HG02981 (cell line): ENCODE measurements at regions not wholly inside any gene's neighbourhood (a gene's known extent, or its start where the extent isn't known, plus 50 kb on each side); places are given as distances from the start of the nearest gene placed in this dataset.
"Not testable (repeated sequence)": the region's sequence is repeated elsewhere in the genome, so short reads cannot be mapped to it uniquely, and the experiment has no call there.

Source experiments
- ATAC-seq: cut with Tn5 transposase; IDR thresholded peaks from one replicate; pipeline ENCODE4 v1.9.1; 2021; ENCODE audit warnings: mild to moderate bottlenecking, moderate library complexity; ENCODE audit not compliant: unreplicated experiment

GRCh38 chr6:27854421-27854820 is 57.8 kb downstream of the OR2B2 start:
- no peak for ATAC-seq

DNA sequence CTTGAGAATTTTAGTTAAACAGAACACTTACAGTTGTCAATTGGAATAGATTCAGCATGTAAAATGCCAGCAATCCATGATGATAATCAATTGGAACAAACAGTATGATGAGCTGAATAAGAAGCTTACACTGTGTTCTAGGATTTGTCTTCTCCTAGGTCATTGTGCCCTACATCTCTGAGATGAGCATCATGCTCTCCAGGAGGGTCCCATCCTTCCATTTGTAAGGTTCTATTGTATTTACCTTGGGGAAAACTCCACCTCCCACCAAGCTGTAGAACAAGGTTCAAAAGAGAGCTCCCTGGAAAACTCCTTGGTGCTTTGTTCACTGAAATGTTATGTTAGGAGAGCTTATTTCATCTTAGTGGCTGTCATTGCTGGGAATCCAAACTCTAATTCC is 60.8 kb downstream of the OR2B2 start:
- ATAC-seq, result no peak

- ATAC-seq, result not testable (repeated sequence)
Observed at GRCh38 chr6:27849001-27849400, 63.2 kb downstream of the OR2B2 start.

DNA sequence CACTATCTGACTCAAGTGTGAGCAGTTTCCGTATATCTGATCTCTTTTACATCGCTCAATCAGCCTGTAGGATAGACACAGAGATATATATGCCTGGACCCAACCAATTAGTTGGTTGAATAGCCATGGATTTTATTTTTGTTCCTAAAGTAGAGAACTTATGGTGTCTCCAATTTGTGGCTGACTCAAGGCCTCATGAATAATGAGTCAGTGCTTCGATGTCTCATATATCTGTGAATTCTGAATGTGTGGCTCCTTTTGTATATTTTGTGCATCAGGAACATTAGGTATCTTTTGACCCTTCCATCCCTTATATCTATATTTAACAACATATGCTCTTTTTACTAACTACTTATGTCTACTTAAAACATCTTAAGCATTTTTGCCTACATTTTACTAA is 64.5 kb downstream of the OR2B2 start:
- ATAC-seq, result no peak

GRCh38 chr6:27840572-27840971 is 71.6 kb downstream of the OR2B2 start:
- no peak for ATAC-seq

- ATAC-seq, result no peak
Observed at GRCh38 chr6:27839626-27840475, 72.3 kb downstream of the OR2B2 start.

DNA sequence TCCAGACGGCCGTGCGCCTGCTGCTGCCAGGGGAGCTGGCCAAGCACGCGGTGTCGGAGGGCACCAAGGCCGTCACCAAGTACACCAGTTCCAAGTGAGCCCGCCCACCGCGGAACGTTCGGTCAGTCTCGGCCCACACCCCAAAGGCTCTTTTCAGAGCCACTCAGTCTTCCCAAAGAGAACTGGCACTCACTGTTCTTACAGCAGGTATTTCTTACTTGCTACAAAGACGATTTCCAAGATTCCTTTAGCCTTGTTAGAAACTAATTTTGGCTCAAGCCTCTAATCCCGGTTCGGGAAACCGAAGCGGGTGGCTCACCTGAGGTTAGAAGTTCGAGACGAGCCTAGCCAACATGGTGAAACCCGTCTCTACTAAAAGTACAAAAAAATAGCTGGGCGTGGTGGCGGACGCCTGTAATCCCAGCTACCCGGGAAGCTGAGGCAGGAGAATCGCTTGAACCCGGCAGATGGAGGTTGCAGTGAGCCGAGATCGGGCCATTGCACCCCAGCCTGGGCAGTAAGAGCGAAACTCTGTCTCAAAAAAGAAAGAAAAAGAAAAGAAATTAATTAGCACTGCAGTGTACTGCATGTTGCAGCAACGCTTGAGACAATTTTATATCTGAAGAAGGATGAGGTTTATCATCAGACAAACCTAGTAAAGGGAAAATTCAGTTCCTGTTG is 73.1 kb downstream of the OR2B2 start:
- ATAC-seq, result no peak

DNA sequence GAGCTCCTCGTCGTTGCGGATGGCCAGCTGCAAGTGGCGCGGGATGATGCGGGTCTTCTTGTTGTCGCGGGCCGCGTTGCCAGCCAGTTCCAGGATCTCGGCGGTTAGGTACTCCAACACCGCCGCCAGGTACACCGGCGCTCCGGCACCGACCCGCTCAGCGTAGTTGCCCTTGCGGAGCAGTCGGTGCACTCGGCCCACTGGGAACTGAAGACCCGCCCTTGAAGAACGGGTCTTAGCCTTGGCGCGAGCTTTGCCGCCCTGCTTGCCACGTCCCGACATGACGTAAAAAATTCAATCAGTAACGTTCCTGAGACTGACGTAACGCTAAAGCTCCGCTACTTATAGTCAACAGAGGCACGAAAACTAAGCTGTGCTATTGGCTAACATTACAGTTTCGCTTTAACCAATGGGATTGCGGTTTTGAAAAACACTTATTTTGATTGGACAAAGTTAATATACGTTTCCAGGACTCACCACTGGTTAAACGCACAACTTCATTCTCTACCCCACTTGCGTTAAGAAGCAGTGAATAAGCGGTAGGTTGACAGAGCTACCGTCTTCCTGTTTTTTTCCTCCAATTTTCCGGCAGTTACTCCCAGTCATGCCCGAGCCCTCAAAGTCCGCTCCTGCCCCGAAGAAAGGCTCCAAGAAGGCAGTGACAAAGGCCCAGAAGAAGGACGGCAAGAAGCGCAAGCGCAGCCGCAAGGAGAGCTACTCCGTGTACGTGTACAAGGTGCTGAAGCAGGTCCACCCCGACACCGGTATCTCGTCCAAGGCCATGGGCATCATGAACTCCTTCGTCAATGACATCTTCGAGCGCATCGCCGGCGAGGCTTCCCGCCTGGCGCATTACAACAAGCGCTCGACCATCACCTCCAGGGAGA is 73.9 kb downstream of the OR2B2 start:
- peak; percentile 83 for ATAC-seq

GRCh38 chr6:27837625-27838057 is 74.6 kb downstream of the OR2B2 start:
- ATAC-seq, result no peak

GRCh38 chr6:27836783-27837624 is 75.2 kb downstream of the OR2B2 start:
- no peak for ATAC-seq

DNA sequence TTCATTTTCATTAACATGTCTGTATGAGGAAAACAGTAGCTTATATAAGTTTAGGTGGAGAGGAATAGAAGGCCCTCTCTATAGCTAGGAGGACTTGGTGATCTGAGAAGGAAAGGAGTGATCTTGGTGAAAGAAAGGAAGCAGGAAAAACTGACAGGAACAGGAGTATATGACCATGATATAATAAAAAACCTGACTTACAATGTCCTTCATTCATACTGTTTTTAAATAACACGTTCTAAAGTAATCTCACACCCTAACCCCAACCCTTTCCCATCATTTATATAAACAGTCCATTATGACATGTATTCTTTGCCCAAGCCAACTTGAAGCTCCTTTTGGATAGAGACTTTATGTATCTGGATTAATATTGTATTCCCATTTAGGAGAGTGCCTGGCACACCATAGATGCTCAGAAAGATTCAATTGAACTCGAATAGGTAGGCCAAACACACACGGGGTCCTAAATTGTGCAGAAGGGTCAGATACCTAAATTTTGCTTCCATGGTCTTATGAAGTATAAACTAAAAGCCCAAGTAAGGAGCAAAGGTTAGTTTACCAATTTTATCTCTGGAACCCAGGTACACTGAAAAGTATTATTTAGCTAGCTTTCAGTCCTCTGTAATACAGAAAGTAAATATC is 75.9 kb downstream of the OR2B2 start:
- no peak for ATAC-seq

DNA sequence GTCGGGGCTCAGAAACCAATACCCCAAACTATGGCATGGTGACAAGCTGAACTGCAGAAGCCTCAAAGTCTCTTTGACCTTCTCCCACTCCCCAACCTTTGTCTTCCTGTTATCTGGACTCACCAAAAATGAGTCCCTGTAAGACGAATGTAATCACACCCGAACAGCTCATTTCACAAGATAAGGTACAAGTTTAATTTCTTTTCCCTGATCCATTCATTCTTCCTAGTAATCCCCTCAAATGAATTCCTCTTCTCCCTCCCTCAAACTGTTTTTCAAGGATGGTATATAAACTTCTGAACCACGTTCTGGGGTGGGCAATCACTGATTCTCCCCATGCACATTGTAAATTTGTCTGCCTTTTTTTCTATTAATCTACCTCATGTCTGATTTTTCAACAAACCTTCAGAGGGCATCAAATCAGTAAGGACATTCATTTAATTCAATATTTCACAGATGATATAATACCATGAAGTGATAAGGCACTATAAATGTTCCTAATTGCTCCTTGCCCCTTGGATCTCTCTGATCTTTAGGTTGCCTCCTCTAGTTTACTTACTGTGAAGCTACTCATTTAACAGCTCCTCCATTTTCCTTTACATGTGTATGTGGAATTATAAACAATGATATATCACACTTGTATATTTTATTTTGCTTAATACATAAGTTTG is 77.2 kb downstream of the OR2B2 start:
- no peak for ATAC-seq

- ATAC-seq, result no peak
Observed at GRCh38 chr6:27834384-27834783, 77.8 kb downstream of the OR2B2 start.

GRCh38 chr6:27831434-27832081 is 80.6 kb downstream of the OR2B2 start:
- ATAC-seq, result peak; percentile 85

DNA sequence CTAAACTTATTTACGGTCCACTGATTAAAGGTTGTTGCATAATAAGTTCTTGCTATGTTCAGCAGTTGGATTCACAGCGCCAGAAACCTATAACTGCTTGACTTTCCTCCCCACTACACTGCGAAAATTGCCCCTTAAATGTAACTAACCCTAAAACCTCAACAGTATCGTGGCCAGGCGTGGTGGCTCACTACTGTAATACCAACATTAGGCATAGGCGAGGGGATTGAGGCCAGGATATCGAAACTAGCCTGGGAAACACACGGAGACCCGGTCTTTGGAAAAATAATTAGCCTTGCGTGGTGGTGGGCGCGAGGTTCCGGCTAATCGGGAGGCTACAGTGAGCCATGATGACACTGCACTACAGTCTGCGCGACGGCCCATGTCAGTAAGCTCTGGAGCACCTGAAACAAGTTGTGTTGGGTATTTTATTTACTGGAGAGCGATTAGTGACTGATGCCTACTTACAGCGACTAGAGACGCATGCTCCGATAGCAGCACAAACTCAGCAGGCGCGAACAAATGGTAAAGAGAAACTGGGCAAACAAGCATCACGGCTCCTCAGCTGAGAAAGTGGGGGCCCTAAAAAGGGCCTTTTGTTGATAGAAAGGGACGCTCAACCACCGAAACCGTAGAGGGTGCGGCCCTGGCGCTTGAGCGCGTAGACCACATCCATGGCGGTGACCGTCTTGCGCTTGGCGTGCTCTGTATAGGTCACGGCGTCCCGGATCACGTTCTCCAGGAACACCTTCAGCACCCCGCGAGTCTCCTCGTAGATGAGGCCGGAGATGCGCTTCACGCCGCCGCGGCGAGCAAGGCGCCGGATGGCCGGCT is 81.4 kb downstream of the OR2B2 start:
- ATAC-seq, result peak; percentile 62

DNA sequence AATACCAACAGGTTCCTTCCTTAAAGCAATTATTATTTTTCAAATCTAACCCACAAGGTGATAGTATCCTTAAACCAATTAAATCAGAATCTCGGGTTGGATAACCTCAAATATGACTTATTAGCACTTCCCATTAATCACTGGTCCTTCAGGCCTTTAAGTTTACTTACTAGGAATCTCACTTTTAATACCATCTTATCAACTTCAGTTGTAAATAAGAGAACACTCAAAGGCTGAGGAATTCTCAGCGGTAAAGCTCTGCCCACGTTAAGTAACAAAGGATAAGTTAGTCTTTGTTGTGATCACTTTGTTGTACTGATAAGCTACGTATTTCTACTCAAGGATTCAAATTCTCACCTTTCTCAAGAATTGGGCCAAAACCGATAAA is 82.0 kb downstream of the OR2B2 start:
- no peak for ATAC-seq

DNA sequence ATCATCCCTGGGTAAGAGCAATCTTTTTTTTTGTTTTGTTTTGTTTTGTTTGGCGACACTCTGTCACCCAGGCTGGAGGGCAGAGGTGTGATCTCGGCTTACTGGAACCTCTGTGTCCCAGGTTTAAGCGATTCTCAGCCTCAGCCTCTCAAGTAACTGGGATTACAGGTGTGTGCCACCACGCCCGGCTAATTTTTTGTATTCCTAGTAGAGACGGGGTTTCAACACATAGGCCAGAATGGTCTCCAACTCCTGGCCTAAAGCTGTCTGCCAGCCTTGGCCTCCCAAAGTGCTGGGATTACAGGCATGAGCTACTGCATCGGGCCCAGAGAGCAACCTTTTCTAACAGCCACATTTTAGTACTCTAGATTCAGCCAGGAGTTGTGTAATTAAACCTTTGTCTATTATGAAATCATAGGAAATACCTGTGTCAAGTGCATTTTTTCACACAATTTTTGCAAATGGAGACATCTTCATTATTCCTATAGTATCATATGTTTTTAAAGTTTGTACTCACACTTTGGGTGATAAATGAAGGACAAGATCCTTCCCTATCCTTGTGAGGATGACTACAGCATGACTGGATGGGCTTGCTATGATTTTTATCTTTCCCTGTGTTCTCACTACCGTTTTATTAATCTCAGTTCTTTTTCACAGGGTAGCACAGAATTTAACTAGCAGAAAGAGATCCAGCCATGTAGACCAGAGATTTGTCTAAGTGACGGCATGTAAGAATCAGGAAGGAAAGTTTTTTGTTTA is 82.6 kb downstream of the OR2B2 start:
- no peak for ATAC-seq
